ENCODE measurements at regions not wholly inside any gene's neighbourhood (a gene's known extent, or its start where the extent isn't known, plus 50 kb on each side); places are given as distances from the start of the nearest gene placed in this dataset.

- DNase-seq = no peak
Measured at GRCh38 chr21:28444111-28444510, 548.6 kb downstream of the LTN1 start.

DNA sequence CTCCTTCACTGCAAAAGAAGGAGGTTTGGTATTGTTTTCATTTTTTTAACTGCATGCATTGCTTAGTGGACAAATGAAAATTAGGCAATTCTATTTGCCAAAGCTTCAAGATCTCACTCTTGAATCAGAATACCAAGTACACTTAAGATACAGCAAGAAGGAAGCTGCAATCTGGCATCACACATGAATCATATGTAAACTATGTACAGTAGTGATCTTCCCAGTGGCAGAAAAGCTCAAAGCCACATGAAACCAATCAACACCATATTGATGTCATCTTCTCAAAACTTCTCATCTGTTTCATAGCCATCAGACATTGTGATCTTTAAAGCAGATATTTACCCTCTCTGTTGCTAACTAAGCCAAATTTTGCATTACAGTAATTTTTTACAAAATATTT, 550.1 kb downstream of the LTN1 start:
- no peak for DNase-seq

- no peak for DNase-seq
Measured at GRCh38 chr21:28442085-28442484, 550.6 kb downstream of the LTN1 start.

- DNase-seq = no peak
Measured at GRCh38 chr21:28439788-28440187, 552.9 kb downstream of the LTN1 start.

- DNase-seq = no peak
Measured at GRCh38 chr21:28439251-28439650, 553.4 kb downstream of the LTN1 start.

DNA sequence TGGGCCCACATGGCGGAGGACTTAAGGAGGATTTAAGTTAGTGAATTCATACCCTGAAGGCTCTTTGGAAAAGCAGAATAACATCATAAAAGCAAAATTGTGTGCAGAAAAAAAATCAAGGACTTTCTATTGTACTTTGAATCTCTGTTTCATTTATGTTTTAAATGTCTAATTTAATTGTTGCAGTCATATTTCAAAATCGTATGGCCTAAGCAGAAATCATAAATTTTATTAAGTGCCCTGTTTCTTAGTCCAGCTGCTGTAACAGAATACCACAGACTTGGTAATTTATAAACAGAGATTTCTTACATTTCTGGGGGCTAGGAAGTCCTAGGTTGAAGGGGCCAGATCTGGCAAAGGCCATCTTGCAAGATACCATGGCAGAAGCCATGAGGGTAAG, 555.6 kb downstream of the LTN1 start:
- no peak for DNase-seq

DNA sequence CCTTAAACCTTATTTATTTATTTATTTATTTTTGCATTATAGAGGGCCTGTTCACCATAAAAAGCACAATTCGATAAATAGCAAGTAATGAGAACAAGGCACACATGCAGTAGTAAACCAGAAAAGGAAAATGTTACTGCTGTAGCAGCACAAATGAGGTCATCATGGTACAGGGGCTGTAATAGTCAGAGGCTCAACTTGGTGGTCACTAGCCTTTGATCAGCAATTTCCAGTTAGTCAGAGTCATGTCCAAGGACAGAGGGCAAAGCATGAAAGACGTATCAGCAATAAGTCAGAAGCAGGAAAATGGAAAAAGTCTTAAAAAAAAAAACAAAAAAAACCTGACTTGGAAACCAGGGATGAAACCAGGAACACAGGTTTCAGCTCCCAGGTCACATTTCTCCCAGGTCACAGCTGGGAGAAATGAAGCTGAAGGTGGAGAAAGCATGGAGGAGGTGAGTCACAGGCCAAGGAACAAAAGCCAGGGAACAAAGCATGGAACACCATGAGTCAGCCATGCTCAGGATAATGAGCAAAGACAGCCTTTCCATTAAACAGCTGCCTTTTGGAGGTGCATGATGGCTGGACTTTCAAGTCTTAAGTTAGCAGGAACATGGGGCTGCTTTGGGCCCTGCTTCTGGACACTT, 556.3 kb downstream of the LTN1 start:
- DNase-seq = no peak

DNA sequence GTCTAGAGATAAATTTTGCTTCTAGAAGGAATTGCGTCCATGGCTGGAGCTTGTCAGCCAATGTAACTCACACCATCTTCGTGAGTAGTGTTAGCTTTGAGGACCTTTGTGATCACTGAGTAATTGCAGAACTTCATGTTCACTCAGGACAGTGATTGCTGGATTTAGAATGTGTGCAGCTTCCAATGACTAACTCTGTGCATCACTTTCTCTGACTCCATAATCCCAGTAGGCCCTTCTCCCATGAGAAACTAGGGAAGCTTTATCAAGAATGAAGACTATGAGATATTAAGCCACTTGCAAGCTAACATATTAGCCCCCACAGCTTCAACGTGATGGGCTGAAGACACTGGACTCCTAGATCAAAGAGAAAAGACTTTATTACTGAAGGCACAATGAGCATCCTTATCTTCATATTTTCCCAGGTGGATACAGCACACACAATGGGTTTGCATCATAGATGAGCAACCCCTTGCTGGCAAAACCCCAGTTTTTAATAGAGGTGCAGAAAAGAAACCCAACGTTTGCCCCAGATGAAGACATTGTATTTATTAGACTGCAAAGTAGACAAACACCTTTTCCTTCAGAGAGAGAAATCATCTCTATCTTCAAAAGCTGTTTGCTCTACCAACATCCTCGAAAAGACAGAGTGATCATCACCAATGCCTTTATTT, 561.0 kb downstream of the LTN1 start:
- DNase-seq = no peak

- no peak for DNase-seq
Measured at GRCh38 chr21:28431022-28431421, 561.7 kb downstream of the LTN1 start.

DNA sequence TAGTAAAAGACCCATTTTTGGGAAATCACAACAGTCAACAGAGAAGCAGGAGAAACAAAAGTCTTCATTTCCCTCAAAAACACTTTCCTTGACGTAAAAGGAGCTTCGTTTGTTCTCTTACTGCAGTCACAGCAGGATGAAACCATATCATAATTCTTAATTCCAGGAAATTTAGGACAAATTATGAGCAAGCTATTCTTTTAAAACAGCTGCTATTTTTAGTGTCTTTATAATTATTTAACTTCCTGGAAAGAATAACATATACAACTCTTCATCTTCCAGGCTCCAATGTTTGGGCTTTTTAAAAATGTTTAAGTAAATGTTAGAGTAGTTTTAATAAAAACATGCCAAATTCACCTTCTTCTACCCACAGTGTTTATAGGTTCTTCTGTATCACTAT, 563.5 kb downstream of the LTN1 start:
- no peak for DNase-seq

DNA sequence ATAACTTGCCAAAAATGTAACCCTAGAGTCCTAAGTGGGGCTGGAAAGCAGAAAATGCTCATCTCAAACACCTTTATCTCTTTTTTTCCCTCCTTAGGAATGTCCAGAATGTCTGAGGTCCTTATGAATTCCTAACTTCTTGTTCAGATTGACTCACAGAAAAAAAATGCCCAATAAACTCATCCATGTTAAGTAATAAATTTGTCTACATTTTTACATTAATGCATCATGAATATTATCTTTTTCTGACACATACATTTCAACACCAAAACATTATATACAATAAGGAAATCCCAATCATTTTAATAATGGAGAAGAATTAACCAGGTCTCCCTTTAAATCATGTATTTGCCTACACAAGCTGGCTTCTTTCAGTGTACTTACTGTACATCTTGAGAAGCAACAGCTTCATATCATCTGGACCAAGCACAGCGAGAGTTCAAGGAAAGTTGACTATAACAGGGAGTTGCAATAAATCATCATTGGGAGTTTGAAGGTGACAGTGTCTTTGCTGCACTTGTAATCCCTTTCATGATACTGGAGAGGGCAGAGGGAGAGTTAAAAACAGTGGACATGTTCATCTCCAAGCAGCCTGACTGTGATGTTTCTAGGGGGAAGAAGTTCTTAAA, 565.2 kb downstream of the LTN1 start:
- DNase-seq = no peak

- no peak for DNase-seq
Measured at GRCh38 chr21:28426545-28426944, 566.1 kb downstream of the LTN1 start.

- DNase-seq = no peak
Measured at GRCh38 chr21:28423521-28424190, 569.0 kb downstream of the LTN1 start.

DNA sequence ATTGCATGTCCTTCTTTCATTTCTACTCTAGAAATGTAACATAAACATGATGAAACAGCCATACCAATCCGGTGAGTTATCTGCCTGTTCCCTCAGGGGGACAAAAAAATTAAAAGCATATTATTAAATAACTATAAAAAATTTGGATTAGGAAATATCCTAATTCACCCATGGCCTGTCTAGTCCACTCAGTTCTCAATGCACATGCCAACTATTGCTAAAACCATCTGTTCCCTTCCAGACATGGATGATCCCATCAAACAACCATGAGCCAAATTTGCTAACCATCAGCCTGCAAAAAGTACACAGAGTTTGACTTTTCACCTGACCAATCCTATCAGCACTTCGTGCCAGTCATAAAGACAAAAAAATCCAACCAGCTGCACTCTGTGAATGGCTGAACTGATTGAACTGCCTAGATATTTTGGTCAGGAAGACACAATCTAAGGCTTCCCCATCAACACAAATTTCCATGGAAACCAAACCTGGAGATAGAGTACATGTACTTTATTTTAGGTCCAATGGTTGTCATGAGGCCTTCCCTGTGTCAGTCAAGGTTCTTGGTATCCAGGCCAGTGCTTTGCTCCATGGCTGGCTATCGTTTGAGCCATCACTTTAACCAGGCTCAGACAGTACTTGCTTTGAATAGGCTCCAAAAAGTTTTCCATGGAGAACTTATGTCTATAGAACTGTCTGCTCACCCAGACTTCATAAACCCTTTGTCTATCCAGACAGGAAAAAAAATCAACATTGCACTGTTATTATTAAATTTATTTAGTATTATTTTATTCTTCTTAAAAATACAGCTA, 570.8 kb downstream of the LTN1 start:
- DNase-seq = no peak

- no peak for DNase-seq
Measured at GRCh38 chr21:28419811-28420210, 572.9 kb downstream of the LTN1 start.

DNA sequence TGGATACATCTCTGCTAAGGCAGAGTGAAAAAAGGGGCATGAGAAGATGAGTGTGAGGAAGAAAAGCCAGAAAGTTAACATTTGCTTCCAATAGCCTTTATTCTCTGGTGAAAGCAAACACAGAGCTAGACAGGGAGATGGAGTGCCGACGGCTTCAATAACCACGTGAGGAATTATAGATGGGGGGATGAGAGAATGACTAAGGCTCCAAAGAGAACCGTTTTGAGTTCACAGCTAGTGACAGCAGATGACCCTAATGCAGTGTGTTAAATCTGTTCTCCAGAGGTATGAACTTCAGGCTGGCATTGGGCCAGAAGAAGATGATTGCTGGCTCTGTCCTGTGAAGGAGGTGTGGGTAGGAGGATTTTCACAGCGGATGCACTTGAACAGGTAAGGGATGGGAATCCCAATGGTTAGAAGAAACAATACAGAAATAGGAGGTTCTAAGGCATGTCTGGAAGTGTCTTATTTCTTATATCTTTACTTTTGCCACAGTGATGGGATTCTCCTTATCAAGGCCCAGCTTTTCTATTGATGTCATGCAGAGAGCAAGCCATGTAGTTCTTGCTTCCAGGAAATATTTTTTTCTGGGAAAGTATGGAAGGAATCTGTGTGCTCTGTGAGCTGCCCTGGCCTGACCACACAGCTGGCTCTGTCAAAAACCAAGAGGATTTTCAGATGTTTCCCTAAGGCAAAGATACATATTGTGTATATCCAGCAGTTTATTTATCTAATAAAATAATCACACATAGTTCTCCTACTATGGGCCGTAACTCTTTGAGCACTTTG, 573.8 kb downstream of the LTN1 start:
- no peak for DNase-seq

DNA sequence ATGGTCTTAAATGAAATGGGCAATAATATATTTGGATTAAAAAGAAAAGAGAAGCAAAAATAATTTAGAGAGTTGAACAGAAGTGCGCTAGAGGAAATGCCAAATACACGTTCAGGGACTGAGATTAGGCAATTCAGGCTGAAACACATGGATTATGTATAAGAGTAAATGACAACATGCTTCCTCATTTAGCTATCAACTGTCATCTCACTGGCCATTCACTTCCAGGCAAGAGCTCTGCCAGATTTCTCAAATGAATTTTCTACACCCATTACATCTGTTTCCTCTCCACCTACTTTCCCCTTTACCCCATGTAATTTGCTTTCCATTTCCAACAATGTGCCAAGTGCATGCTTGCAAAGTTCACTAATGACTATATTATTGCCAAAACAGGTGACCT, 582.4 kb downstream of the LTN1 start:
- no peak for DNase-seq

- DNase-seq = no peak
Measured at GRCh38 chr21:28402616-28402989, 590.1 kb downstream of the LTN1 start.

DNA sequence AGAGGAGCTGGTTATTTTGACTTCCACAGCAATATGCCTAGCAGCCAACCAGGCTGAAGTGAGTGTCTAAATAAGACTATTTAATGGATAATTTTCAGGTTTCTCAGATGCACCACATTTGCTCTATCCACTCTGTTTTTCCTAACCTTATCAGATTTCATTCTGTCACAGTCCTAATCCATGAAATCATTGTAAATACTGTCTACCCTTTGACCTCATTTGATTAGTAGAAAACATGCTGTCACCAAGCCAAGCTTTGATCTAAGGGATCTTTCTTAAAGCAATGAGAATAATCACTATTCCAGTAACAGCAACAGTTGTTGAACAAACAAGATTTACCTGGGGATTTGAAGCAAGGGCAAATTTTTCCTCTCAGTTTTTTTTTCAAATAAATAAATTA, 595.6 kb downstream of the LTN1 start:
- DNase-seq = no peak

DNA sequence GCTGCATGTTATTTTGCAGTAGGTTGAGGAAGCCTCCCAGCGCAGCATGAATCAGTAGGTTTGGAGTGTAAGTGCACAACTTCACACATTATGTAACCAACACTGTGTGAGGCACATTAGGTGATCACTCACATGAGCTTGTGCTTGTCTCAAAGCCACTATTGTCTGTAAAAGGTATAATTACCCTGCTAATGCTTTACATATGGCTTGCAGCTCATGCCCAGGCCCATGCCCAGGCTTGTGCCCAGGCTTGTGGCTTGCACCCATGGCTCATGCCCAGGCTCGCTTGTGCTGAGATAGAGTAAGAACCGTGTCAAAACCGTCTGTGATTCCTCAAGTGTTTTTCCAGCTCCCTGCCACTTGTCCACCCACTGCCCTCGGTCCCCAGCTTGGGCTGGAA, 596.3 kb downstream of the LTN1 start:
- no peak for DNase-seq

DNA sequence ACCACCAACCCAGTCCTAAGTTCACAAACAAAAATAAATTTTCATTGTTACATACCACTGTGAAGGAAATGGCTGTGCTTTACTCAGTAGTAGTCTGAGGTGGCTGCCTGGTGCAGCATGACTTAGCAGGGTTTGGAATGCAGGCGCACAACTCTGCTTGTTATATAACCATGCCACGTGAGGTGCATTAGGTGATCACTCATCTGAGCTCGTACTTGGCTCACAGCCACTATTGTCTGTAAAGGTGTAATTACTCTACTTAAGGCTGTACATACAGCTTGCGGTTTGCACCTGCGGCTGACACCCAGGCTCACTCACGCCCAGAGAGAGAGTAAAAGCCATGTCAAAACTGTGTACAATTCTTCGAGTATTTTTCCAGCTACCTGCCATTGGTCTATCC, 599.4 kb downstream of the LTN1 start:
- DNase-seq = no peak
